ENCODE measurements at regions not wholly inside any gene's neighbourhood (a gene's known extent, or its start where the extent isn't known, plus 50 kb on each side); places are given as distances from the start of the nearest gene placed in this dataset.
"Not testable (repeated sequence)": the region's sequence is repeated elsewhere in the genome, so short reads cannot be mapped to it uniquely, and the experiment has no call there.

DNA sequence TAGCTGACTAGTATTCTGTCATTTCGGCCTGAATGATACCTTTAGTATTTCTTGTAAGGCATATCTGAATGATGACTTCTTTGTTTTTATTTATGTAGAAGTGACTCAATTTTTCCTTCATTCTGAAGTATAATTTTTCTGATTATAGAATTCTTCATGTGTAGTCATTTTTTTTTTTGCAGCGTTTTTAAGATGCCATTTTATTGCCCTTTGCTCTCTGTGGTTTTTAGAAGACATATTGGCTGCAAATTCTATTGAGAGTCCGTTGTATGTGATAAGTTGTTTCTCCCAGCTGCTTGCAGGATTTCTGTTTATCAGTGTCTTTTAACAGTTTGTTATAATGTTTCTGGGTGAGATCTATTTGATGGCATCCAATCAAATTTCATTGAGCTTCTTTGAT is 1224.8 kb downstream of the JRKL start:
- no peak for DNase-seq

DNA sequence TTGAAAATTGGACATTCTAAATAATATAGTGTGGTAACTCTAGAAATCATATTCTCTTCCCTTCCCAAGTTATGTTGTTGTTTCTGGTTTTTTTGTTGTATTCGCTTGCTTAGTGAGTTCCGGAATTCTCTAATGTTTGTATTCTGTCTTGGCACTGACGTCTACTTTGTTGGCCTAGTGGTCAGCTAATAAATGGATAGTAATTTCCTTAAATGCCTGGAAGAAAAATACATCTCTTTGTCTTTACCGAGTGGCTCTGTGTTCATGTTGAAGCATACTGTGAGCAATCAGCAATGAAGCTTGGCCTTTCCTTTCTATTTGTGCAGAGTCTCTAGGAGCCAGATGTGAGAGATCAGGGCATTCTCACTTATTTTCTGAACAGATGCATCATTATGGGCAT is 1225.7 kb downstream of the JRKL start:
- no peak for DNase-seq

DNA sequence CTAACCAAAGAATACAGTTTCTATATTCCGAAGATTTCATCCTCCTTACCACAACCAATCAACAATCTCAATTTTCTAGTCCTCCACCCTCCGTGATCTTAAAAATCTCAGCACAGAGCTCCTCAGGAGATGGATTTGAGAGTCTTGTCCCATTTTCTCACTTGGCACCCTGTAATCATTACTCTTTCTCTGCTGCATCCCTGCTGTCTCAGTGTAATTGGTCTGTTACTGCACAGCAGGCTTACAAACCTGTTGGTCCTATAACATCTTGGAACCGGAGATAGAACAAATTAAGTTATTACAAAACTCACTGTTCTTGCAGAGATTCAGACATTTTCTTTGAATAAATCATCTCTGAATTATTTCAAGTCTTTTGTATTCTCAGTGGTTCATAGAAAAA is 1227.2 kb downstream of the JRKL start:
- no peak for DNase-seq

DNA sequence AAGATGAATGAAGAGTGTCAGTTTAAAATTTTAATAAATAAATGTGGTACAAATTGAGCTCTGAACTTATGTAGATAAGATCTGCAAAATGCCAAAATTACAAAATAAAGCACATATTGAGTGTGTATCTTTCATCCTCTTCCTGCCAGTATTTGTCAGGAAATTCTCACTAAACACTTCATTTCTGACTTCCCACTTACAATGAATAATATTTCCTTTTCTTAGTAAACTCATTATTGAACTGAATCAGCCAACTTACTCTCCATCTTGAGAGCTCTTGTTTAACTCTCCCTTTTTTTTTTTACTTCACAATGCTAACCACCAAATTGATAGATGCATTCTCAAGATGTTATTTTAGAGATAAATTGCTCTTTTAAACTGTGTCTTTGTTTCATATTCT is 1230.2 kb downstream of the JRKL start:
- no peak for DNase-seq

DNA sequence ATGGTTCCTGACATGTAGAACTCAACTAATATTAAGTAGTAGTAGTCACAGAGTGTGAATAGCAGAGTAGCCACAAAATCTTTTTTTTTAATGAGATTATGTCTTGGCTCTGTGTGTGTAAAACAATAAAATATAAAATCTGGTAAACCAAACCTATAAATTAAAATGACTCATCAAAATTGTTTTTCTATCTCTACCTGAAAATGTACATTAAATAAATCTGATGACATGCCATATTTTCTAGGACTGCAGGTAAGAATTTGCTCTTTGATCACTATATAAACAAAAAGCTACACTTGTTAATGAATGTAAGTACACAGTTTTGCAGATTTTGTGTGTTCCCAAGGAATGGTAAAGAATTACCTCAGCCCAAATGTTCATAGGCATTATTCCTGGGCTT is 1231.5 kb downstream of the JRKL start:
- DNase-seq = no peak

DNA sequence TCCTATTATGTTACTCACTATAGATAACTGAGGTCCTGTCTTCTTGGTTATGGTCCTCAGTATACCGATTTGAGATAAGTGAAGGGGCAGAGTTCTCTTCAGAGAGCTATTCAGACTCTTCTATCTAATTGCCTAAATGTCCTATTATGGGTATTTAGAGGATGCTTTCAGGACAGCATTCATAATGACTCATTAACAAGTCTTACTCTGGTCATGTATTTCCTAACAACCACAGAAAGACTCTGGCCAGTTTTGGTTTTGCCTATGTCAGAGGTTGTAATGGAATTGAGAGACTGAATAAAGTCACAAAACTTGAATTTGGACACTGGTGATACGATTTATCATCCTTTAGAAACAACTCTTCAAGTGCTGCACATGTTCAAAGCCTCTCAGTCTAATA is 1233.0 kb downstream of the JRKL start:
- DNase-seq = no peak

DNA sequence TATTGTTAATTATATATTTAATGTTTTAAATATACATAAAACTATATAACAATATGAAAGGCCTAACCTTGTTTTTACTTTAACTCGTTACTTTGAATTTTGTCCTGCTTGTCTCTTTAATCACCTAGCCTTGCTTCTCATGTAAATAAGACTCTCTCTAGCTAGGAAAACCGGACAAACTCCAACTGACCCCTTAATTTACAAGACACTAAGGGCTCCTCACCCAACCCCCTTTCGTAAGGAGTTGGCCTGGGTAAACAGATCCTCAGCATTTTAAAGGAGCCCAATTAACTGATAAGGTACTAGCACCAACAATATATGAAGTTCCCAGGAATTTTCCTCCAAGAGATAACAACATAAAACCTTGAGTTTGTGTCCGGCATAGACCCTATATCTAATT is 1246.9 kb downstream of the JRKL start:
- DNase-seq = not testable (repeated sequence)

DNA sequence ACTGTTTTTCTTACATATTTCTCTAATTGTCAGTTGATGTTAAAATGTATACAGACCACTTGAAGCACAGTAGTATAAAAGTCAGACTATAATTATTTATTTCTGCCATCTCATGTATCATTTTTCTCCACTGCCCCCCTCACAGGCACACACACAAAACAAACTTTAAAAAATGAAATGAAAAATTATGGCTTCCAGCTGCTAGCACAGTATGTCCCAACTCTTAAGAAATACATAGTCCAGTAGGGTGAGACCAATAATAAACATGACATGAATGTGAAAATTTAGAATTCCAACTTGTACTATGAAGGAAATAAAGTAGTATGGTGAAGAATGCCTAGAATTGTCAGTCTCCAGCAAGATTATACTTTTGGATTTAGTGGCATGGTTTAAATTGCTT is 1247.9 kb downstream of the JRKL start:
- DNase-seq = no peak

DNA sequence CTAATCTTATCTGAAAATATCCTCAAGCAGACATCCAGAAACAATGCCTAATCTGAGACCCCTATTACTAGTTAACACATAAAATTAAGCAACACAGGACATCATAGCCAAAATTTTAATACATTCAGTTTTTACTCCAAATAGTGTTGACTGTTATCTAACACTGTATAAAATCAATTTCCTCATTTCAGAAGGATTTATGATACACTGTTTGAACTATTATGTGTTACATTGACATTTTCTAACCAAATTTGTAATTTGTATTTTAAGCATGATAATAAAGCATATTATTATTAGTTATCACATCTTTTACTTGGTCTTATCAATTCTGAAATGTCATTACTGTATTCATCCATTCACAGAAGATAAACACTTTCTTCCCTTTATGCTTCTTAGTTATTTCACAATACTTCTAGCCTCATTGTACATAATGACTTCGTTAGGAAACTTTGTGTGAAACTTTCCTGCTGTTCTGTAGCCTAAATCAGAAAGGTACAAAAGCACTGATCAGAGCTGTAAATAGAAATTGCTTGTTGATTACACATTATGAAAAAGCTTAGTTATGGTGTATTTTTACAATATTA is 1248.9 kb downstream of the JRKL start:
- no peak for DNase-seq

DNA sequence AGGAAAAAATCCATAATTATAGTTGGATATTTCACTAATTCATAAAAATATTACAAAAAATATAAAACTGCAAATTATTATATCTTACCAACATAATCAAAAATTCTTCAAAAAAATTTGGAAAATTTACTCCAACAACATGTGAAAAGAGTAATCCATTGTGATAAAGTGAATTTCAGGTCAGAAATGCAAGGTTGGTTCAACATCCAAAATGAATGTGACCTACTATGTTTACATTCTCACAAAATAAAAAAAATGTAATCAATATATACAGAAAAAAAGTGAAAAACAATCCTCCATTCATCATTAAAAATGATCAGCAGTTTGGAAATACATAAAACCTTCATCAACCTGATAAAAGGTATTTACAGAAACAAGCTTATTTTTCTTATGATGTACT is 1252.2 kb downstream of the JRKL start:
- DNase-seq = no peak

DNA sequence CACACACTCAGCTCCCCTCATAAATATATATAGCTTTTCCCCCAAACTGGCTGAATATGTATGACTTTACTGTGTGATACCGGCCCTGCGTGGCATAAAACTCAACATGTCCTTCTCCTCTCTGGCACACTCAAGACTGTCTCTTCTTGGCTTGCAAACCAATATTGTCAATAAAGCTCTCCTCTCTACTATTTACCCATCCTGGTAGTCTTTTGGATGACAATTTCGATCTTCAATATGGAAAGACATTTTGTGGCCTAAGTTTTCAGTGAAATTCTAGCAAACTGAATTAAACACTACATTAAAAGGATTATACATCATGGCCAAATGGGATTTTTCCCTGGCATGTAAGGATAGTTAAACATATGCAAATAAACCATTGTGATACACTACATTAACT is 1255.9 kb downstream of the JRKL start:
- DNase-seq = no peak

DNA sequence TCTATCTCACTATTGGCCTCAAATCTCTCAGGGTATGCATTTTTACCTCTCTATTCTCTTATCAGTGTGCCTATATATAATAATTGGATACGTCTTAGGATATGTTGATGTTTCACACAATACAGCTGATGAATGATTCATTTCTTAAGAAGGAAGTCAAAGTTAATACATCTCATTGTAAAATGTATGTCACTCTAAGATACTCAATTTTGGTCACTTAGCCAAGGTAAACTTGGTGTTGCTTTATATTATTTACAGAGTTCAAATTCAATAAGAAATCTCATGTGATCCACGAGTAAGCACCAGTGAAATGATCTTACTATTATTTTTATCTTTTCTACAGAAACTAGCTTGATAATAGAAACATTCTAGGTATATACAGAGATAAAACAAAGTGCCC is 1266.5 kb downstream of the JRKL start:
- DNase-seq = no peak

DNA sequence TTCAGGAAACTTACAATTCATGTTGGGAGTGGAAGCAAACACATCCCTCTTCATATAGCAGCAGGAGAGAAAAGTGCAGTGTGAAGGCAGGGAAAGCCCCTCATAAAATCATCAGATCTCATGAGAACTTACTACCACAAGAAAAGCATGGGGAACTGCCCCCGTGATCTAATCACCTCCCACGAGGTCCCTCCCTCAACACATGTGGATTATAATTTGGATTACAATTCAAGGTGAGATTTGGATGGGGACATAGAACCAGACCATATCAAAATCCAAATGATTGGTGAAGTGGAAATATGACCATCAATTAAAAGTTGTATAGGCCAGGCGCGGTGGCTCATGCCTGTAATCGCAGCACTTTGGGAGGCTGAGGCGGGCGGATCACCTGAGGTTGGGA is 1268.0 kb downstream of the JRKL start:
- no peak for DNase-seq

DNA sequence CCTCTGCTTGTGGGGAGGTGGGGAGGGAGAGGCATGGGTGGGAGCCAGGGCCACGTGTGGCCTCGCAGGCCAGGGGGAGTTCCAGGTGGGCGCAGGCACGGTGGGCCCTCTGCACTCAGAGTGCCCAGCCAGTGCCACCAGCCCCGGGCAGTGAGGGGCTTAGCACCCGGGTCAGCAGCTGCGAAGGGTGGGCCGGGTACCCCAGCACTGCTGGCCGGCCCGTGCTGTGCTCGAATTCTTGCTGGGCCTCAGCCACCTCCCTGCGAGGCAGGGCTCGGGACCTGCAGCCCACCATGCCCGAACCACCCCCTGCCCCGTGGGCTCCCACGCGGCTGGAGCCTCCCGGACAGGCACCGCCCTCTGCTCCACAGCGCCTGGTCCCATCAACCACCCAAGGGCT is 1277.2 kb downstream of the JRKL start:
- no peak for DNase-seq

DNA sequence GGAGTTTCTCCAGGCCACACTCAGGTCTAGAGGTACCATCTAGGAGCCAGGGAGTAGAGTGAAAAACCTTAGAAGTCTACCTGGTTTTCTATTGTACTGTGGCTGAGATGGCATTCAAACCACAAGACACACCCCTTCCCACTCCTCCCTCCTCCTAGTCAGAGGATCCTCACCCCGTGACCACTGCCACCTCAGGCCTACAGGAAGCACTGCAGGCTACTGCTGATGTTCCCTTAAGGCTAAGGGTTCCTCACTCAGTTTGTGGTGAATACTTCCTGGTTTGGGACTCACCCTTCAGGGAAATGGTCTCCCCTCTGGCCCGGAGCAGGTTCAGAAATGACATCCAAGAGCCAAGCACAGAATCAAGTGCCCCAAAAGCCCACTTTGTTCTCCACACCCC is 1293.9 kb downstream of the JRKL start:
- DNase-seq = peak; percentile 43

DNA sequence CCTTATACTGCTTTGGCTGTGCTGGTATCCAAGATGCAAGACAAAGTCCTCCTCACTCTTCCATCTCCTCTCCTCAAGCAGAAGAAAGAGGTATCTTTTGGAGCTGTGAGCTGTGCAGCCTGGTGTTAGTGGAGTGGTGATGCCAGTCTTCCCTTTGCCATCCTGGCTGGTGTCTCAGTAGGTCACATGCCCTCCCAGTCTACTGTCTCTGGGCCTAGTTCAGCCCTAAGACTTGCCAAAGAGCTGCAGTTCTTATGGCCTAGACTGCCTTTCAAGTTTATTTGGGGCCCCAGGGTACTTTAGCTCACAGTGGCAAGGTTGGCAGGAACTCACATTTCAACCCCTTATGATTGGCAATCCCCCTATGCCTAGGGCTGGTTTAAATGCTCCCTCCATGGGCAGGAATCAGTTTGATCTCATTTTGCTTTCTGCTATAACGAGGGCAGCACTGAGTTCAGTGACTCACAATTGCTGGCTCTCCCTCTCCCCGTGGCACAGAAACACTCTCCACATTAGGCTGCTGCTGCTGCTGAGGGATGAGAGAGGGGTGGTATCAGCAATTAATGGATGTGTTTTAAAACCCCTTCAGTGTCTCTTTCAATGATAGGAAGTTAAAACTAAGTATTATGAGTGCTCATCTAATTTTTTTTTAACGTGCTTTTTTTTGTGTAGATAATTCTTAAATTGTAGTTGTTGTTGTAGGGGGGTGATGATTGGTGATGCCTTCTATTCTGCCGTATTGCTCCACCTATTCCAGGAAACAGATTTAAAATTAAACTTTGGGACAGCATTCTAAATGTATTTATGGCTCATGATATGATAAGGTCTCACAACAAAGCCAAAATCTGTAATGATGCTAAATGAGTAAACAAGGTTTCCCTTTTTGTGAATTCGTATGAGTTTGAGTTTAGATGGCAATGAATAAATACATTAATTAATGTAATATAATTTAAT is 1295.0 kb downstream of the JRKL start:
- DNase-seq = no peak

DNA sequence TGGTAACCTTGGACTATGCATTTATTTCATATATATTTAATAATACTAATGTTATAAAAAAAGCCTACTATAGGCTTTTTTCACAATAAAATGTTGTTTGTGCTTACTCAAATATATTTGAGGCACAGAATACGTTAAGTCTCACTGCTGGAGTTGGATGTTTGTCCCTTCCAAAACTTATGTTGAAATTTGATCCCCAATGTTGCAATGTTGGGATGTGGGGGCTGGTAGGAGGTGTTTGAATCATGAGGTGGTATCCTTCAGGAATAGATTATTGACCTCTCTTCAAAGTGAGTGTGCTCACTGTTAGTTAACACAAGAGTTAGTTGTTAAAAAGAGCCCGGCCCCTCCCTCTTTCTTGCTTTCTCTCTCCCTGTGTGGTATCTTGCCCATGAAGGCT is 1295.9 kb downstream of the JRKL start:
- DNase-seq = no peak

DNA sequence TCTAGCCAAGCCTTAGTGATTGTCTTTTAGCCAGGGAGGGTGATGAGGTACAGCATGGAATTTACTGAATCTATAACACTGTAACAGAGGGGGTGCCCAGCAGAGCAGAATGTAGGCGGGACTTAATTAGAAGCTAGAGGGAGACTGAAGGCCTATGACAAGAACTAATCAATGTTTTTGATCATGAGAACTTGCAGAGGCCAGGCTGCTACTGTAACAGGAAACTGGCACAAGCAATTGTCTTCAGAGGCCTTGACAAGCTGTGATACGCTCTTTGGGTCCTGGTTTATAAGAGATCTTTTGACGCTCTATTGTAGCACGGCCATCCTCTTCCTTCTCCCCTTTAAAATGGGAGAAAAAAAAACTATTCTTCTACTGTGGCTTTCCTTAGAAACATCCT is 1297.3 kb downstream of the JRKL start:
- no peak for DNase-seq

DNA sequence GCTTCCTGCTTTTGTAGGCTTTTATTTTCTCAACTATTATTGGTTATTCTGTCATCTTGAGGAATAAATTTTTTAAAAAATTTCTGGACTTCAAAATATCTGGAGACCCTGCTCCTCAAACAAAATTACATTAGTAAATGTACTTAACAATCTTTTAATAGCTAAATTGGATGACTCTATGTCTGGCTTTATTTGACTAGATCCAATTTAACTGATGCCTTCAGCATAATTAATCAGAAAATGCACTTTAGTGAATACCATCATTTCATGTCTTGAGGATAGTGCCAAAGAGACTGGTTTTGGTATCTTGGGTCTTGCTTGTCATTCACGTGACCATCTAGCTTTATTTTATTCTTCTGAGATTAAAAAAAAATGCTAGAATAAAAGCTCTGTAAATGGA is 1301.2 kb downstream of the JRKL start:
- no peak for DNase-seq

DNA sequence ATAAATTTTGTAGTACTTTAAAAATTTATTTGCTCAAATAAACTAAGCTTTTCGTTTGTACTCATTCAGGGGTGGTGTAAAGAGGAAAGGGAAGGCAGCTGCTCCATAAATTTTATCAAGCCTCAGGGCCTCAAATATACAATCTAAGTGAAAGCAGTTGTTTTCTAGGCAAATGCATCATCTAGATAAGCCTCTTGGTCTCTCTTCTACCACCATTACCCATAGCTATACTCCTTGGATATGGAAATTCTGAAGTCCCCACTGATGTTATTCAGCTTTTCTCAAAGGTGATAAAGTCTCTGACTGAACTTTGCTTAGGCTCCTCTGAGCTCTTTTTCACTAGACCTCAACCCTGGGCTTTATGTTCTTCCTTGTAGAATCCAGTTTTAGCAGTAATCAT is 1313.1 kb downstream of the JRKL start:
- no peak for DNase-seq

DNA sequence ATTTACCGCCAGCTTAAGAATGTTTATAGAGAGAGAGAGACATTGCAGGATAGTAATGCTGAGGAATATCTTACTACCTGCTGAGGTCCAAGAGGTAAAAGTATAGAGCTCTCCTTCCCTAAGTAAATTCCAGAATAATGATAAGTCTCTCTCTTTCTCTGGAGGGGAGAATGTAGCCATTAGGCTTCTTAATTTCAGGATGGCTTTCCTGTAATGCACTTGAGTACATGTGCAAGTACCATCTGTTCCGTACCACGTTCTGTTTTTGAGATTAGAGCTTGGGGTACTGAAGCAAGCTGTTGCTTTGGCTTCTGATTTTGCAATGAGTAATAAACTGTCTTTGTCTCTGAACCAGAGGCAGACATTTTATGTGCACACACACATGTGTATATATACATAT is 1314.0 kb downstream of the JRKL start:
- no peak for DNase-seq

DNA sequence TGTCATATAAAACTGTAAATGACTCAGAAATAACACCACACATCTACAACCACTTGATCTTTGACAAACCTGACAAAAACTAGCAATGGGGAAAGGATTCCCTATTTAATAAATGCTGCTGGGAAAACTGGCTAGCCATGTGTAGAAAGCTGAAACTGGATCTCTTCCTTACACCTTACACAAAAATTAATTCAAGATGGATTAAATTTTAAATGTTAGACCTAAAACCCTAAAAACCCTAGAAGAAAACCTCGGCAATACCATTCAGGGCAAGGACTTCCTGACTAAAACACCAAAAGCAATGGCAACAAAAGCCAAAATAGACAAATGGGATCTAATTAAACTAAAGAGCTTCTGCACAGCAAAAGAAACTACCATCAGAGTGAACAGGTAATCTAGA is 1315.3 kb upstream of the CNTN5 start:
- not testable (repeated sequence) for DNase-seq

DNA sequence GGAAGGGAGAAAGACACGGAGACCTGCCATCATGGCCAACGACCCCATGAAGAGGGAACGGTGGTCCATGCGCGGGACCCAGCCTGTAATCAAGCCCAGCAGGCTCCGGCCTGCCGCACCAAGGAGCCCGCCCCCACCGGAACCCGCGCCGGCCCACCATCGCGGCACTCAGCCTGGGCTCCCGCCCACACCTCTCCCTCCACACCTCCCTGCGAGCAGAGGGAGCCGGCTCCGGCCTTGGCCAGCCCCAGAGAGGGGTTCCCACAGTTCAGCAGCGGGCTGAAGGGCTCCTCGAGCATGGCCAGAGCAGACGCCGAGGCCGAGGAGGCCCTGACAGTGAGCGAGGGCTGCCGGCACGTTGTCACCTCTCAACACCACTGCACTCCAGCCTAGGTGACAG is 1302.8 kb upstream of the CNTN5 start:
- no peak for DNase-seq

DNA sequence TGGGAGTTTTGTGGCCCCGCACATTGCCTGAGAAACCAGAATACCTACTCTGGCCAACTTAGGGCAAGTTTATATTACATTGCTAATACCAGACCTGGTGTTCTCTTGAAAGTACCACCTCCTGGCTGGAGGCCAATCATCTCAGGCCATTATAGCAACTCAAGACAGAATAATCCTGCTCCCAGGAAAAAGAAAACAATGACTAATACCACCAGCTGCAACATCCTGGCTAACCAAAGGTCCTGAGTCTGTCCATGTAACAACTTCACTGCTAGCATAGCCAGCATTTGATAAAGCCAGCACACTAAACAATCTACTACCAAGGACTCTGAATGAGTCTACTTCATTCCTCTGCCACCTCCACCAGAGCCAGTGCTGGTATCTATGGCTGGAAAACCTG is 1298.7 kb upstream of the CNTN5 start:
- DNase-seq = no peak

DNA sequence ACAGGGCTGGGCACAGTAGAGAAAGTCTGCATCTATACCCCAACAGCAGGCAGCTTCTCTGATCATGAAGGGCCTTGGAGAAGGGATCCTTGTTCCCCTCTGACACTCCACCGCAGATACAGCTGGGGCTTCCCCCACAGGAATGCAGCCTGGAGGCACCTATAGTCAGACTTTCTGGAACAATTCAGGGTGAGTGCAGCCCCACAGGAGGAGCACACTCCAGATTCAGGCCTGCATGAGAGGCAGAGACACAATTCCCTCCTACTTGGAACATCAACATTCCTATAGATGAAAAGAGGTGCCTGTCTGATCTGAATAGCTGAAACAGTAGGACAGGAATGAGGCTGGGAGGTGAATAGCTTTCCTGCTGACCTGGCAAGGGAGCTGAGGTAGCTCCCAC is 1298.0 kb upstream of the CNTN5 start:
- DNase-seq = no peak
